IPS DF 6.9 (cell line): ENCODE measurements at regions not wholly inside any gene's neighbourhood (a gene's known extent, or its start where the extent isn't known, plus 50 kb on each side); places are given as distances from the start of the nearest gene placed in this dataset.
"Not testable (repeated sequence)": the region's sequence is repeated elsewhere in the genome, so short reads cannot be mapped to it uniquely, and the experiment has no call there.

Experiments
- DNase-seq: peaks from one replicate; pipeline ENCODE4 v3.0.0-alpha.2; 2013; ENCODE audit warnings: low read depth, low spot score
- H3K27ac ChIP-seq: one replicate; pipeline ENCODE4 v1.5.1; 2013; ENCODE audit warnings: low read length, control low read depth
- H3K27me3 ChIP-seq: 2 replicates; pipeline ENCODE4 v1.6.1; 2013; ENCODE audit warnings: mild to moderate bottlenecking, low read length; ENCODE audit not compliant: control insufficient read depth, insufficient read depth
- H3K36me3 ChIP-seq: 2 replicates; pipeline ENCODE4 v1.6.1; 2013; ENCODE audit warnings: low read length; ENCODE audit not compliant: control insufficient read depth, insufficient read depth
- H3K4me1 ChIP-seq: 2 replicates; pipeline ENCODE4 v1.6.1; 2013; ENCODE audit warnings: low read length; ENCODE audit not compliant: control insufficient read depth, insufficient read depth
- H3K4me3 ChIP-seq: 2 replicates; pipeline ENCODE4 v1.5.1; 2013; ENCODE audit warnings: mild to moderate bottlenecking, low read length
- H3K9me3 ChIP-seq: 2 replicates; pipeline ENCODE4 v1.6.1; 2013; ENCODE audit warnings: low read length, inconsistent platforms; ENCODE audit not compliant: control insufficient read depth, insufficient read depth
- WGBS: extraction: QIAGEN DNeasy Blood & Tissue Kit; methylation state at CpG from one replicate; pipeline ENCODE4 v1.1.7; 2013; ENCODE audit warnings: mixed read lengths, missing lambda C conversion rate; ENCODE audit not compliant: insufficient read length, insufficient coverage; 5-methylcytosine and 5-hydroxymethylcytosine counted together

DNA sequence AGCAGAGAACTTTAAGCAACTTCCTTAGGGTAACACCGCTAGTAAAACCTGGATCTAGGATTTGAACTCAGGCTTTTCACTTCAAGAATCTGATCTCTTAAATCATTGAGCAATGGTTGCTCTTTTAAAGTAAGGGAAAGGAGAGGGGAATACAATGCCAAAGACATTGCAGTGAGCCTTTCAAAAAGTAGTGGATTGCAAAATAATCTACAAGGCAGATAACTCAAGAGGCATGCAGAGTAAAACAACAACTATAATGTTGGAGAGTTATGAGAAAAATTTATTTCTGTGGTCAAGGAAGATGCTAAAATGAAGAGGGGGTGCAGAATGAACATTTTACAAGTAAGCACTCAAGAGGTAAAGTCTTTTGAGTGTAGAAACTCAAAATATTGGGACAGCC, 432.6 kb downstream of the C12orf50 start:
- WGBS = no CpG with 5 or more reads among the region's 1 CpG

DNA sequence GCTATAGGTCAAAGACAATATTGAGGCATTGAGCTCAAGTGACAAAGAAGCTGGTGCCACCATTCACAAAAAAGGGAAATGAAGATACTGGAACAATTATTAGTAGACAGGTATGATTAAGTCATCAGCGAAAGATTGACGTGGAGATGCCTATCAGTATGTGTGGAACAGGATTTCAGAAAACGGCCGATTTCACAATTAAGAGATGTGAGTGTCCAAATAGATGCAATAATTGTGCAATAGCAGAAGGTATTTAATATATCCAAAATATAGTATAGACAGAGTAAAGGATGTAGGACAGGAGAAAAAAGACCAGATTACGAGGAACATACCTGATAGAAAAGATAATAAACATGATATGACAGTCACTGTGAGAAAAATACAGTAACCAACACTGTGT, 433.1 kb downstream of the C12orf50 start:
- H3K4me1 ChIP-seq = no peaks in the 10 kb centered on the region
- DNase-seq = no peak
- H3K27ac ChIP-seq = no peak overlapping the region
- no peaks in the 10 kb centered on the region for H3K27me3 ChIP-seq
- H3K9me3 ChIP-seq = no peaks in the 10 kb centered on the region
- no peak overlapping the region for H3K4me3 ChIP-seq
- H3K36me3 ChIP-seq = no peaks in the 10 kb centered on the region
- no CpG with 5 or more reads among the region's 5 CpGs for WGBS

More for the DNA sequence above, 432.6 kb downstream of the C12orf50 start:
- H3K4me1 ChIP-seq = no peaks in the 10 kb centered on the region
- no peak overlapping the region for H3K27ac ChIP-seq
- H3K36me3 ChIP-seq = no peaks in the 10 kb centered on the region
- no peaks in the 10 kb centered on the region for H3K9me3 ChIP-seq
- no peaks in the 10 kb centered on the region for H3K27me3 ChIP-seq
- DNase-seq = no peak
- no peak overlapping the region for H3K4me3 ChIP-seq

DNA sequence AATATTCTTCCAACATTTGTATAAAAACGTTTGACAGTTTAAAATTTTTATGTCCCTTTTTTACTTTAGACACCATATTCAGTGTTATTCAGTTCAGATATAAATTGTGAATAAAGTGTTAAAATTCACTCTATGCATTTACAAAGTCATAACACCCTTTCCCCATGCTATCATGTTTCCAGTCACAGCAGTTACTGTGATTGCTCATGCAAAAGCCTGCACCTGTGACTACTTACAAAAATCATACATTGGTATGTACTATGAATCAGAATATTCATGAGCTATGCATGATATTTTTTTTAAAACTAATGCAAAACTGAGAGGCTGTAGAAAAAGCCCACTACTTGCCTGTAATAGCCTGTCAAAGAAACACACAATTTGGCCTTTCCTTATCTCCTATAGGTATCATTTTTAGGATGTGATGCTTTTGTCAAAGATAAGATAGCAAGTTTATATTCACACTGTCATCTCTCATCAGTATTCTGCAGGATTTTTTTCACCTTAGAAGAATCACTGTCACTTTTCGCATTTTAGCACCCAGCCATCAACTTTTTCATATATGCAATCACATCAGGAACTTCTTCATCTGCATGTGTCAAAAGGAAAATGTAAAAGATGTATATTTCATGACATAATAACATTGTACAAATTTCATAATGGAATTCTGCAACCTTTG, 443.2 kb downstream of the C12orf50 start:
- Histone ChIP-seq H3K9me3 (no peaks in the 10 kb centered on the region), H3K27me3 (no peaks in the 10 kb centered on the region), H3K36me3 (no peaks in the 10 kb centered on the region), H3K4me1 (no peaks in the 10 kb centered on the region), H3K27ac (no peak overlapping the region), H3K4me3 (no peak overlapping the region)
- DNase-seq = no peak
- WGBS = no CpG with 5 or more reads among the region's 2 CpGs

DNA sequence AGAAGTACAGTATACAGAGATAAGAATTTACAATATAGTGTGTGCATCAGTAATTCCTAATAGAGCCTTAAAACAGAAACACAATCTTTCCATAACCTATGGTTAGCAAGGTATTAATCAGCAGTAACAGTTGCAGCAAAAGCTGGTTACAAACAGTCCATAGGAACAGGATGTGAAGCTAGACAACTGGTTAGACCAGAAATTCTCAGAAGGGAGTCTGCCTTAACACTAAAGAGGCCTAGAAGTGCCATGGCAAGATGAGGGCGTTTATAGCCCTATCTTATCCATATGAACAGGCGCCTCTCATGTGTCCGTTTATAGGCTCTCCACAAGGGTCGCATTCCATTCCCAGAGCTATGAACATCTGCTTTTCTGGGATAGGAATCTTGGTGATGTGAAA, 450.1 kb downstream of the C12orf50 start:
- not testable (repeated sequence) for H3K4me1 ChIP-seq, H3K27me3 ChIP-seq, DNase-seq, H3K36me3 ChIP-seq, H3K4me3 ChIP-seq, H3K27ac ChIP-seq, H3K9me3 ChIP-seq
- no CpG with 5 or more reads among the region's 4 CpGs for WGBS

DNA sequence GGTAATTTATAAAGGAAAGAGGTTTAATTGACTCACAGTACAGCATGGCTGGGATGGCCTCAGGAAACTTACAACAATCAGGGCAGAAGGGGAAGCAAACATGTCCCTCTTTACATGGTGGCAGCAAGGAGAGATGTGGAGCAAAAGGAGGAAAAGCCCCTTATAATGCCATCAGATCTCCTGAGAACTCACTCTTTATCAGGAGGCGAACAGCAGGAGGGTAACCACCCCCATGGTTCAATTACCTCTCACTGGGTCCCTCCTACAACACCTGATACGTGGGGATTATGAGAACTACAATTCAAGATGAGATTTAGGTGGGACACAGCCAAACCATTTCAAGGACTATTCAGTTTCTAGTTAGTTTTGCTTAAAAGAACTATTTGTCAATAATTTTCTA, 453.3 kb downstream of the C12orf50 start:
- no peaks in the 10 kb centered on the region for H3K36me3 ChIP-seq
- no peaks in the 10 kb centered on the region for H3K9me3 ChIP-seq
- H3K4me1 ChIP-seq = peaks cover 1% of the 10 kb centered on the region; the same call in 1 of the 2 replicates
- H3K27ac ChIP-seq = no peak overlapping the region
- H3K4me3 ChIP-seq = no peak overlapping the region
- WGBS = no CpG with 5 or more reads among the region's 2 CpGs
- no peaks in the 10 kb centered on the region for H3K27me3 ChIP-seq
- no peak for DNase-seq

DNA sequence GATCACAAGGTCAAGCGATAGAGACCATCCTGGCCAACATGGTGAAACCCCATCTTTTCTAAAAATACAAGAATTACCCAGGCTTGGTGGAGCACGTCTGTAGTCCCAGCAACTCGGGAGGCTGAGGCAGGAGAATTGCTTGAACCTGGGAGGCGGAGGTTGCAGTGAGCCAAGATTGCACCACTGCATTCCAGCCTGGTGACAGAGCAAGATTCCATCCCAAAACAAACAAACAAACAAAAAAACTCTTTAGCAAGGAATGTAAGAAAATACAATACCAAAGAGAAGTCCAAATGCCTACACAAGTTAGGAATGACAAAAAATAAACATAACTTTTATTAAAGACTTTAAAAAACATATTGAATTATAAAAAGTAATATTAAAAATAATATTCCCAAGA, 462.3 kb downstream of the C12orf50 start:
- H3K27ac ChIP-seq, H3K27me3 ChIP-seq, H3K9me3 ChIP-seq, DNase-seq, H3K4me3 ChIP-seq, H3K36me3 ChIP-seq, H3K4me1 ChIP-seq: not testable (repeated sequence)
- WGBS = no CpG with 5 or more reads among the region's 4 CpGs

DNA sequence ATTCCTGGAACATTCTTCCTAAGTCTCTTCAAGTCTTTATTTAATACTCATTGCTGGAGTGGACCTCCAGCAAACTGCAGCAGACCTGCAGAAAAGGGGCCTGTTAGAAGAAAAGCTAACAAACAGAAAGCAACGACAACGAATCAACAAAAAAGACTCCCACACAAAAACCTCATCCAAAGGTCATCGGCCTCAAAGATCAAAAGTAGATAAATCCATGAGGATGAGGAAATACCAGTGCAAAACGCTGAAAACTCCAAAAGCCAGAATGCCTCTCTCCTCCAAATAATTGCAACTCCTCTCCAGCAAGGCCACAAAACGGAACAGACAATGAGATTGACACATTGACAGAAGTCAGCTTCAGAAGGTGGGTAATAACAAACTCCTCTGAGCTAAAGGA, 472.2 kb downstream of the C12orf50 start:
- Histone ChIP-seq H3K27me3 (no peaks in the 10 kb centered on the region), H3K27ac (no peak overlapping the region), H3K36me3 (no peaks in the 10 kb centered on the region), H3K4me3 (no peak overlapping the region), H3K9me3 (no peaks in the 10 kb centered on the region), H3K4me1 (no peaks in the 10 kb centered on the region)
- no CpG with 5 or more reads among the region's 5 CpGs for WGBS
- no peak for DNase-seq

DNA sequence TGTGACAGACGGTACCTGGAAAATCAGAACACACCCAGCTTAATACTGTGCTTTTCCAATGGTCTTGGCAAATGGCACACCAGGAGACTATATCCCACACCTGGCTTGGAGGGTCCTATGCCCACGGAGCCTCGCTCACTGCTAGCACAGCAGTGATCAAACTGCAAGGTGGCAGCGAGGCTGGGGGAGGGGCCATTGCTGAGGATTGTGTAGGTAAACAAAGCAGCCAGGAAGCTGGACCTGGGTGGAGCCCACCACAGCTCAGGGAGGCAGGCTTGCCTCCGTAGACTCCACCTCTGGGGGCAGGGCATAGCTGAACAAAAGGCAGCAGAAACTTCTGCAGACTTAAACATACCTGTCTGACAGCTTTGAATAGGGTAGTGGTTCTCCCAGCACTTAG, 498.0 kb downstream of the C12orf50 start:
- not testable (repeated sequence) for H3K9me3 ChIP-seq, DNase-seq, H3K27ac ChIP-seq, H3K27me3 ChIP-seq, H3K4me1 ChIP-seq, H3K36me3 ChIP-seq, H3K4me3 ChIP-seq
- WGBS = no CpG with 5 or more reads among the region's 5 CpGs

DNA sequence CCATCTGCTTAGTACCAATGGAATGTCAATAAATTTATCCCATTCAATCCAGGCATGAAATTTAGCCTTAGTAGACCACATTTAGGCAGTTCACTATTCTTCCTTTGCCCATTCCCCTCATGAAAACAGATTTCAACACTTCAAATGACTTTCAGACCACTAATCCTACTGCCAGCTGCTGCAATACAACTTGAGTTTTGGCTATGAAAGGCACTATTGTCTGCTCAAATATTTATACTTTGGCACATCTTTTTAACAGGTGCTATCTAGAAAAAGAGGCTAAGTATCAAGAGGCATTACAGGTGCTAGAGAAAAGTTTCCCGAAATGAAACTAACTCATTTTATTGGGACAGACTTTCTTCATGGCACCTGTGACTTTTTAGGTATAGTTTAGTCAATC, 499.8 kb downstream of the C12orf50 start:
- no peak overlapping the region for H3K27ac ChIP-seq
- no peaks in the 10 kb centered on the region for H3K36me3 ChIP-seq
- no peak for DNase-seq
- H3K9me3 ChIP-seq = no peaks in the 10 kb centered on the region
- H3K27me3 ChIP-seq = no peaks in the 10 kb centered on the region
- H3K4me3 ChIP-seq = no peak overlapping the region
- no CpG with 5 or more reads among the region's 1 CpG for WGBS
- H3K4me1 ChIP-seq = no peaks in the 10 kb centered on the region; the same call in 1 of the 2 replicates

DNA sequence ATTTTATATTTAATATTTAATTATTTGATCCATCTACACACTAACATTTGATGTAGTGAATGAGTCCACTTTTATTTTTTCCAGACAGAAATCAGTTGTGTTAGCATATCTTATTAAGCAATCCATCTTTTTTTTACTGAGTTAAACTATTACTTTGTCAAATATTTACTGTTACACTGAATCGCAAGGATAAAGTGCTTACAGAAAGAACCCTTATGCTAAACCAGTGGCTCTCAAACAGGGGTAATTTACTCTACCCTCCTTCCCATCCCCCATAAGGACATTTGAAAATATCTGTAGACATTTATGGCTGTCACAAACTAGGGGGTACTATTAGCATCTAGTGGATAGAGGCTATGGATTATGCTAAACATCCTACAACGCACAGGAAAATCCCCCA, 508.2 kb downstream of the C12orf50 start:
- no peaks in the 10 kb centered on the region for H3K27me3 ChIP-seq
- no peaks in the 10 kb centered on the region for H3K36me3 ChIP-seq
- H3K27ac ChIP-seq = no peak overlapping the region
- H3K4me3 ChIP-seq = no peak overlapping the region
- H3K4me1 ChIP-seq = no peaks in the 10 kb centered on the region
- H3K9me3 ChIP-seq = no peaks in the 10 kb centered on the region
- WGBS = no CpG with 5 or more reads among the region's 2 CpGs
- no peak for DNase-seq

DNA sequence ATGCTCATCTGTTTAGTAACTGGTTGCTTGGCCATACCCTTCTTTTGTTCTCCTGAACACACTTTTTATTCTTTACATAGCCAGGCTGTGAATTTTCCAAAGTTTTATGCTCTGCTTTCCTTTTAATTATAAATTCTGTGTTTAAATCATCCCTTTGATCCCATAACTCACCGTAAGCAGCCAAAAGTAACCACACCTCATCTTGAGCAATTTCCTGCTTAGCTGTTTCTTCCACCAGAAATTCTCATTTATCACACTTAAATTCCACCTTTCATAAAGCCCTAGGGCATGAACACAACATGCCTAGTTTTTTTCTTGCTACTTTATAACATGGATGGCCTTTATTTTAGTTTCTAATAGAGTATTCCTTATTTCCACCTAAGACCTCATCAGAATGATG, 510.7 kb downstream of the C12orf50 start:
- no CpG with 5 or more reads among the region's 1 CpG for WGBS
- Histone ChIP-seq H3K27ac (no peak overlapping the region), H3K27me3 (no peaks in the 10 kb centered on the region), H3K4me1 (no peaks in the 10 kb centered on the region), H3K36me3 (no peaks in the 10 kb centered on the region), H3K9me3 (no peaks in the 10 kb centered on the region), H3K4me3 (no peak overlapping the region)
- no peak for DNase-seq
